ENCODE measurements at regions not wholly inside any gene's neighbourhood (a gene's known extent, or its start where the extent isn't known, plus 50 kb on each side); places are given as distances from the start of the nearest gene placed in this dataset.

DNA sequence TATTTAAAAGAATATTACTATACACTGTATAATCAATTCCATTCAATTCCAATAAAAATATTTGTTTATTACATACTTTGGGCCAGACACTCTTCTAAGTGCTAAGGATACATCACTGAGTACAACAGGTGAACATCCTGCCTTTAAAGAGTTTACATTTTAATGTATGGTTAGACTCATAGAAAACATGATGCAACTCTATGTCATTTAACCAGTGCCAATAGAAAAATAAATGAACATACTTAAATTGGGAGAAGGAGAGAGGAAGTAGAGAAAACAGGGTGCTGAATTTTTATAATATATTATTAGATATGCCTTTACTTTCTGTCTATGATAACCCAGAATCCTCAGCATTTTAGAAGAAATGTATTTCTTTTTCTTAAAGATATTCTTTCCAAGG is 119.2 kb downstream of the TSEN15 start:
- TF ChIP-seq, protein P1, sequence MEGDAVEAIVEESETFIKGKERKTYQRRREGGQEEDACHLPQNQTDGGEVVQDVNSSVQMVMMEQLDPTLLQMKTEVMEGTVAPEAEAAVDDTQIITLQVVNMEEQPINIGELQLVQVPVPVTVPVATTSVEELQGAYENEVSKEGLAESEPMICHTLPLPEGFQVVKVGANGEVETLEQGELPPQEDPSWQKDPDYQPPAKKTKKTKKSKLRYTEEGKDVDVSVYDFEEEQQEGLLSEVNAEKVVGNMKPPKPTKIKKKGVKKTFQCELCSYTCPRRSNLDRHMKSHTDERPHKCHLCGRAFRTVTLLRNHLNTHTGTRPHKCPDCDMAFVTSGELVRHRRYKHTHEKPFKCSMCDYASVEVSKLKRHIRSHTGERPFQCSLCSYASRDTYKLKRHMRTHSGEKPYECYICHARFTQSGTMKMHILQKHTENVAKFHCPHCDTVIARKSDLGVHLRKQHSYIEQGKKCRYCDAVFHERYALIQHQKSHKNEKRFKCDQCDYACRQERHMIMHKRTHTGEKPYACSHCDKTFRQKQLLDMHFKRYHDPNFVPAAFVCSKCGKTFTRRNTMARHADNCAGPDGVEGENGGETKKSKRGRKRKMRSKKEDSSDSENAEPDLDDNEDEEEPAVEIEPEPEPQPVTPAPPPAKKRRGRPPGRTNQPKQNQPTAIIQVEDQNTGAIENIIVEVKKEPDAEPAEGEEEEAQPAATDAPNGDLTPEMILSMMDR (IDR thresholded peaks at IDR 0.05): no peak
- TF ChIP-seq POLR2A (IDR thresholded peaks at IDR 0.05): no peak
